GM04503 (cell line): ENCODE measurements at regions not wholly inside any gene's neighbourhood (a gene's known extent, or its start where the extent isn't known, plus 50 kb on each side); places are given as distances from the start of the nearest gene placed in this dataset.

Experiments used
- DNase-seq: peaks from one replicate; pipeline ENCODE4 v3.0.0-alpha.2; 2012; ENCODE audit warnings: low read depth

GRCh38 chr5:142508591-142508990 is 177.3 kb downstream of the FGF1 start:
- no peak for DNase-seq

GRCh38 chr5:142507531-142508372 is 178.1 kb downstream of the FGF1 start:
- DNase-seq, result no peak

- no peak for DNase-seq
Observed at GRCh38 chr5:142506756-142507155, 179.1 kb downstream of the FGF1 start.

GRCh38 chr5:142506046-142506445 is 179.8 kb downstream of the FGF1 start:
- DNase-seq, result no peak

- DNase-seq, result no peak
Observed at GRCh38 chr5:142501890-142502289, 177.1 kb upstream of the SPRY4 start.

- no peak for DNase-seq
Observed at GRCh38 chr5:142500227-142500905, 175.5 kb upstream of the SPRY4 start.

GRCh38 chr5:142499591-142500226 is 174.9 kb upstream of the SPRY4 start:
- DNase-seq, result no peak

- DNase-seq, result no peak
Observed at GRCh38 chr5:142498298-142498697, 173.5 kb upstream of the SPRY4 start.

- DNase-seq, result no peak
Observed at GRCh38 chr5:142495531-142495930, 170.7 kb upstream of the SPRY4 start.

GRCh38 chr5:142493875-142494518 is 169.2 kb upstream of the SPRY4 start:
- DNase-seq, result no peak

- DNase-seq, result no peak
Observed at GRCh38 chr5:142492781-142493281, 168.0 kb upstream of the SPRY4 start.

- DNase-seq, result no peak
Observed at GRCh38 chr5:142491679-142492078, 166.9 kb upstream of the SPRY4 start.

GRCh38 chr5:142491270-142491669 is 166.4 kb upstream of the SPRY4 start:
- DNase-seq, result no peak

GRCh38 chr5:142486581-142486980 is 161.8 kb upstream of the SPRY4 start:
- DNase-seq, result no peak

GRCh38 chr5:142486020-142486419 is 161.2 kb upstream of the SPRY4 start:
- DNase-seq, result no peak

- no peak for DNase-seq
Observed at GRCh38 chr5:142484821-142485387, 160.1 kb upstream of the SPRY4 start.

GRCh38 chr5:142482207-142482606 is 157.4 kb upstream of the SPRY4 start:
- no peak for DNase-seq

- no peak for DNase-seq
Observed at GRCh38 chr5:142481410-142481809, 156.6 kb upstream of the SPRY4 start.

GRCh38 chr5:142479854-142480519 is 155.2 kb upstream of the SPRY4 start:
- DNase-seq, result no peak

GRCh38 chr5:142479150-142479549 is 154.3 kb upstream of the SPRY4 start:
- no peak for DNase-seq

- no peak for DNase-seq
Observed at GRCh38 chr5:142478113-142478512, 153.3 kb upstream of the SPRY4 start.
